ENCODE measurements at regions not wholly inside any gene's neighbourhood (a gene's known extent, or its start where the extent isn't known, plus 50 kb on each side); places are given as distances from the start of the nearest gene placed in this dataset.

- no peak for TF ChIP-seq TCF12 (IDR thresholded peaks at IDR 0.05)
- no peak for TF ChIP-seq EP300 (IDR thresholded peaks at IDR 0.05; ENCODE audit: borderline replicate concordance in 1 of 2, low read depth in 1 of 2, low read length in 1 of 2)
- TF ChIP-seq GABPA (IDR thresholded peaks at IDR 0.05; ENCODE audit: low read depth), result no peak
- TF ChIP-seq SMC3 (IDR thresholded peaks at IDR 0.05; ENCODE audit: low read depth, low read length), result no peak
- TF ChIP-seq CHD2 (IDR thresholded peaks at IDR 0.05; ENCODE audit: low read length, partially characterized antibody), result no peak
- TF ChIP-seq, protein P1, sequence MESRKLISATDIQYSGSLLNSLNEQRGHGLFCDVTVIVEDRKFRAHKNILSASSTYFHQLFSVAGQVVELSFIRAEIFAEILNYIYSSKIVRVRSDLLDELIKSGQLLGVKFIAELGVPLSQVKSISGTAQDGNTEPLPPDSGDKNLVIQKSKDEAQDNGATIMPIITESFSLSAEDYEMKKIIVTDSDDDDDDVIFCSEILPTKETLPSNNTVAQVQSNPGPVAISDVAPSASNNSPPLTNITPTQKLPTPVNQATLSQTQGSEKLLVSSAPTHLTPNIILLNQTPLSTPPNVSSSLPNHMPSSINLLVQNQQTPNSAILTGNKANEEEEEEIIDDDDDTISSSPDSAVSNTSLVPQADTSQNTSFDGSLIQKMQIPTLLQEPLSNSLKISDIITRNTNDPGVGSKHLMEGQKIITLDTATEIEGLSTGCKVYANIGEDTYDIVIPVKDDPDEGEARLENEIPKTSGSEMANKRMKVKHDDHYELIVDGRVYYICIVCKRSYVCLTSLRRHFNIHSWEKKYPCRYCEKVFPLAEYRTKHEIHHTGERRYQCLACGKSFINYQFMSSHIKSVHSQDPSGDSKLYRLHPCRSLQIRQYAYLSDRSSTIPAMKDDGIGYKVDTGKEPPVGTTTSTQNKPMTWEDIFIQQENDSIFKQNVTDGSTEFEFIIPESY (IDR thresholded peaks at IDR 0.05; ENCODE audit: borderline replicate concordance, low read depth), result no peak
- TF ChIP-seq FOXM1 (IDR thresholded peaks at IDR 0.05; ENCODE audit: low read depth), result no peak
- TF ChIP-seq, protein P2, sequence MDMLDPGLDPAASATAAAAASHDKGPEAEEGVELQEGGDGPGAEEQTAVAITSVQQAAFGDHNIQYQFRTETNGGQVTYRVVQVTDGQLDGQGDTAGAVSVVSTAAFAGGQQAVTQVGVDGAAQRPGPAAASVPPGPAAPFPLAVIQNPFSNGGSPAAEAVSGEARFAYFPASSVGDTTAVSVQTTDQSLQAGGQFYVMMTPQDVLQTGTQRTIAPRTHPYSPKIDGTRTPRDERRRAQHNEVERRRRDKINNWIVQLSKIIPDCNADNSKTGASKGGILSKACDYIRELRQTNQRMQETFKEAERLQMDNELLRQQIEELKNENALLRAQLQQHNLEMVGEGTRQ (IDR thresholded peaks at IDR 0.05; ENCODE audit: borderline replicate concordance, low read depth, low read length), result no peak
- TF ChIP-seq TAF1 (IDR thresholded peaks at IDR 0.05; ENCODE audit: borderline replicate concordance, low read depth, low read length), result no peak
- no peak for TF ChIP-seq POLR2AphosphoS5 (IDR thresholded peaks at IDR 0.05; ENCODE audit: low read depth, low read length)
- Histone ChIP-seq H3K4me2 (no peak overlapping the region), H3K9ac (no peak overlapping the region), H3K4me1 (ENCODE audit: control insufficient read depth in 1 of 2, insufficient read depth in 2 of 2, low read depth in 1 of 2, low read length in 1 of 2) (no peaks in the 10 kb centered on the region), H3K36me3 (replicated peaks in 1 of 2; ENCODE audit: control insufficient read depth in 1 of 2, insufficient read depth in 2 of 2, low read length in 1 of 2) (no peaks in the 10 kb centered on the region), H3K27me3 (ENCODE audit: insufficient read depth) (no peaks in the 10 kb centered on the region), H3K9me3 (no peaks in the 10 kb centered on the region), H3K4me3 (ENCODE audit: low read depth in 2 of 2, low read length in 1 of 2) (no peak overlapping the region), H3K9me2 (no peaks in the 10 kb centered on the region), H3F3A (replicated peaks; ENCODE audit: insufficient read depth) (no peaks in the 10 kb centered on the region), H4K20me1 (ENCODE audit: insufficient read depth) (no peaks in the 10 kb centered on the region), H3K79me2 (ENCODE audit: insufficient read depth) (no peaks in the 10 kb centered on the region), H2AFZ (ENCODE audit: low read depth) (no peak overlapping the region), H3K27ac (ENCODE audit: low read depth in 2 of 2, low read length in 1 of 2) (no peak overlapping the region)
- WGBS (ENCODE audit: low lambda C conversion rate), result 42% methylated on average over 2 of the region's 2 CpGs
- no peak for DNase-seq
- CTCF ChIA-PET, result interaction anchor here (1.5 kb wide), 1 partner anchor 11 kb away, joined by 4 read pairs; no protein-coding TSS in a partner anchor
- POLR2A ChIA-PET, result no interaction called here
Observed at GRCh38 chr13:74922963-74923362, 559.0 kb downstream of the TBC1D4 start.

GRCh38 chr13:74921326-74921725, 560.6 kb downstream of the TBC1D4 start:
- TF ChIP-seq RXRA (IDR thresholded peaks at IDR 0.05; ENCODE audit: borderline replicate concordance, low read depth) (no peak), SIN3A (IDR thresholded peaks at IDR 0.05; ENCODE audit: borderline replicate concordance, low read depth, low read length) (no peak), GABPA (IDR thresholded peaks at IDR 0.05; ENCODE audit: low read depth) (no peak), NFIC (IDR thresholded peaks at IDR 0.05; ENCODE audit: borderline replicate concordance) (no peak), NRF1 (IDR thresholded peaks at IDR 0.05; ENCODE audit: low read depth, low read length) (no peak)
- no peak overlapping the region for H3K4me3 ChIP-seq (ENCODE audit: low read depth in 2 of 2, low read length in 1 of 2)
- H3K9me2 ChIP-seq, result no peaks in the 10 kb centered on the region
- H3K27me3 ChIP-seq (ENCODE audit: insufficient read depth), result no peaks in the 10 kb centered on the region
- H2AFZ ChIP-seq (ENCODE audit: low read depth), result no peak overlapping the region
- no peak for DNase-seq
- H3K36me3 ChIP-seq (replicated peaks in 1 of 2; ENCODE audit: control insufficient read depth in 1 of 2, insufficient read depth in 2 of 2, low read length in 1 of 2), result no peaks in the 10 kb centered on the region
- H3K9me3 ChIP-seq, result no peaks in the 10 kb centered on the region
- no peaks in the 10 kb centered on the region for H4K20me1 ChIP-seq (ENCODE audit: insufficient read depth)
- H3K9ac ChIP-seq, result no peak overlapping the region
- no peaks in the 10 kb centered on the region for H3K79me2 ChIP-seq (ENCODE audit: insufficient read depth)
- no peaks in the 10 kb centered on the region for H3K4me1 ChIP-seq (ENCODE audit: control insufficient read depth in 1 of 2, insufficient read depth in 2 of 2, low read depth in 1 of 2, low read length in 1 of 2)
- no peak overlapping the region for H3K27ac ChIP-seq (ENCODE audit: low read depth in 2 of 2, low read length in 1 of 2)
- ChIA-PET POLR2A (no interaction called here), CTCF (interaction anchor here (1.5 kb wide), 1 partner anchor 298 kb away, joined by 3 read pairs; no protein-coding TSS in a partner anchor)
- no peaks in the 10 kb centered on the region for H3F3A ChIP-seq (replicated peaks; ENCODE audit: insufficient read depth)
- no peak overlapping the region for H3K4me2 ChIP-seq
